Activated CD8-positive, alpha-beta memory T cell treated with anti-CD3 and anti-CD28 coated beads, Interleukin-2, amount 50 U/mL, for 1 hour (primary cell): ENCODE measurements at regions not wholly inside any gene's neighbourhood (a gene's known extent, or its start where the extent isn't known, plus 50 kb on each side); places are given as distances from the start of the nearest gene placed in this dataset.

ENCODE experiments used
- DNase-seq: peaks from one replicate; pipeline ENCODE4 v3.0.0-alpha.2; 2020; ENCODE audit errors: extremely low read depth

DNA sequence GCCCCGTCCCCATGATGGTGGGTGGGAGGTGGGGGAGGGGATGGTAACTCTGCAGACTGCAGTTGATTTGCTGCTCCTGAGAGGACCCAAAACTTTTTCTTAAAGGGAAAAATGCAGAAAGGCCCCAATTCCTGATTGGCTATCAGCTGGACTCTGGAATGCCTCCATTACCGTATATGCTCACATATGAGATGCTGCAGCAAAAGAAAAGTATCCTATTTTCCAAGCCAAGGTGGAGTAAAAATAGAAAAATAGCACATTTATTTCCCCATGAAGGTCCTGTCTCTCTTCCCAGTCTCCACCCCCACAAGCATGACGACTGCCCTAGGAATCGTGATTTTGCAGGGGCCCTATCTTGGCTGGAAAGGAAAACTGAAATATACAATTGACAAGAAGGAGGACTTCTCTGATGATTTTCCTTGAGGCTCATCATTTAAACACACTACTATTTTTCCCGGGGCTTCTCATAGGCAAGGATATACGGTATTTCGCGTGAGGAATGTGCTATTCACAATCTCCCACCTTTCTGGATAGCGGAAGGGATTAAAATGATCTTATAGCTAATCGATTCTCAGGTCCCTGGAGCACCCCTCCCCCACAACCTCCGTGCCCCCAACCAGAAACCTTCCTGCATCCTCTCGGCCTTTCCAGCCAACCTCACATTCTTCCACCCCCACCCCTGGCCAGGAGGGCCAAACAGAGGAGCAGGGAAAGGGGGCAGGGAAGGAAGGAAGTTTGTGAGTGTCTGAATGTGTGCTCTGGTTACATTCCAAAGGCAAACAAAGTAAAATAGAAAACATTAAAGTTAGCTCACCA is 138.9 kb upstream of the CCND2 start:
- no peak for DNase-seq

DNA sequence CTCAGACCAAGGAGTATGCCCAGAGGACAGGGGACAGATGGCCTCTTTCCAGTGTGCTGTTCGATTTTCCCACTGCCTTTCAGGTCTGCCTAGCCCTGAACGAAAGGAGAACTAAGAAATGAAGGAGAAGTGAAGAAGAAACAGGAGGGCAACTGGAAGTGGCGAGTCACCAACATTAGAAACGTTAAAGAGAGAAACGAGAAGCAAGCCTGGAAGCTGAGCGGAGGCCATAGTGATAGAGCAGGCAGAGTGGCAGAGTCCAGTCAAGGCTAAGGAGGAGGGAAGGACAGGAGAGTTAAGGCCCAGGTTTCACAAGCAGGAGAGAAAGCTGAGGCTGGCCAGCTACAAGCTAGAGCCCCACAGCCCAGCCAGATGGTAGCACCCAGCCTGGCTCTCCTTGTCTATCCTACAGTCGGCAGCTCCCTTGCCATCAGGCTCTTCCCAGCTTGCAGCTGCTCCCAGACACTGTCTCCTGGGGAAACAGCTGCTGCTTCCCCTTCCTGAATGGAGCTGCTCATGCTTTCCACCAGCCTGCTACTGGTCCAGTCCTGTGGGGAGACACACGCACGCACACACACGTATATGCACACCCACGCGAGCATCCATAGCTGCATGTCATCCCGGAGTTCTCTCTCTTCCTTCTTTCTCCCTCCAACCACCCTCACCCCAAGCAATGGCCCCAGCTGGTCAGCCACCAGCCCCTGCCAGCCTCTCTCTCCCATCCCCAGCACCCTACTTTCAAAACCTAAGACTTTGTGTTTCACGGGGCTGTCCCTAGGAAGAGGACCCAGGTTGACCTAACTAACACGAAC is 139.7 kb upstream of the CCND2 start:
- no peak for DNase-seq

DNA sequence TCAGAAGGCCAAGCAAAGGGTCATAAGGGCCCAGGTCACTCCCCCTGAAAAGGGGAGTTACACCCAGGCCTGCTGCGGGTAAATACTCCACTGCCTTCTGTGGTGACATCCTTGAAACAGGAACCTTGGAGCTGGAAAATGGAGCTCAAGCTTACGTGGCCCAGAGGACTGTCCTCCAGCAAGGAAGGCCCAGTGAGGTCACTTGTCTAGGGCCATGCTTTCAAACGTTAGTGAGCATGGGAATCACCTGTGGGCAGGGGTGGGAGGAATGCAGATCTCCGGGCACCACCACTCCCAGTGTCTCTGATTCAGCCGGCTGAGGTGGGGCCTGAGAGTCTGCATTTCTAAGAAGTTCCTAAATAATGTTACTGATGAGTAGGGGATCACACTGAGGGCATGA is 140.5 kb upstream of the CCND2 start:
- no peak for DNase-seq

DNA sequence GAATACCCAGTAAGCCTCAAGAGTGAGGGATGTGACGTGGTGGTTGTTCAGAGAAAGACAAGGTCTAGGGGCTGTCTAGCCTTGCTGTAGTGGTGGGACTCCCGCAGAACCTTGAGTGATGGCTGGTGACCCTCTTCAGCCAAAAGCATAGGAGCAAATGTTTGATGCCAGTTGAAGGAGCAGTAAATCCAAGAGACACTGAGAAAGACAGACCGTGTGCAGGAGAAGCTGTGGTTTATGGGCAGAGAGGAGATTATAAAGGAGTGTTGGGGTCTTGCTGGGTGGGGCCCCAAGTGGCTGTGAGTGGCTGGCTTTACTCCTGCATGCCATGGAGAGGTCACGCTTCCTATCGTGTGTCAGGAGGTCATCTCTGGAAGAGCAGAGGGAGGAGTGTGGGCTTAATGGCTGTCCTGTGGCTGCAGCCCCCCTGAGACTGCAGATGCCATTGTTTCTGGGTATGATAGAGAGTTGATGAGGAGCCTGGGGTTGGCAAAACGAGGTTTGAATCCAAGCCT is 152.0 kb upstream of the CCND2 start:
- no peak for DNase-seq

DNA sequence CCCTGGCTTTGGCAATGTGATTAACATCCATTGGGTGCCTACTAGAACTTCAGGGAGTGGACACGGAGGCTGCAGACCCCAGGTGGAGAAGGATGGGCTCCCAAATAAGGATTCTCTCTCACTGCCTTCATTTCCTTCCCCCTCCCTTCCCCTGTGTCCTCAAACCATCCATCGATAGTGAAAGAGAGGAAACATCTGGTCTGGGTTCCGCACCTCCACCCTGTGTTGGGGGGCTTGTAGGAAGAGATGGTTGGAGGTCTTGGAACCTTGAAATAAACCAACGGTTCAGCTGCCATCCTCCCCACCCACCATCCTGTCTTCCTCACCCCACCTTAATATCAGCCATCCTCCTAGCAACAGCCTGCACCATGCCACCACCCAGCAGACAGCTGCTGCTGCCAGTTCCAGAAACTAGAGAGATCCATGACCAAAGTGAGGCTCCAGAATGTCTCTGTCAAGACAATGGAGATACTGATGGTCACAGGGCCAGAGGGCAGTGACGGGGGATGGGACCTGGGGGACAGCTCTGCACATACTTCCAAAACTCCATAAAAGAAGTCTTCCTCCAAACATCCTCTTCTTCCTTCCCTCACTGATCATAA is 153.1 kb upstream of the CCND2 start:
- DNase-seq, result no peak

DNA sequence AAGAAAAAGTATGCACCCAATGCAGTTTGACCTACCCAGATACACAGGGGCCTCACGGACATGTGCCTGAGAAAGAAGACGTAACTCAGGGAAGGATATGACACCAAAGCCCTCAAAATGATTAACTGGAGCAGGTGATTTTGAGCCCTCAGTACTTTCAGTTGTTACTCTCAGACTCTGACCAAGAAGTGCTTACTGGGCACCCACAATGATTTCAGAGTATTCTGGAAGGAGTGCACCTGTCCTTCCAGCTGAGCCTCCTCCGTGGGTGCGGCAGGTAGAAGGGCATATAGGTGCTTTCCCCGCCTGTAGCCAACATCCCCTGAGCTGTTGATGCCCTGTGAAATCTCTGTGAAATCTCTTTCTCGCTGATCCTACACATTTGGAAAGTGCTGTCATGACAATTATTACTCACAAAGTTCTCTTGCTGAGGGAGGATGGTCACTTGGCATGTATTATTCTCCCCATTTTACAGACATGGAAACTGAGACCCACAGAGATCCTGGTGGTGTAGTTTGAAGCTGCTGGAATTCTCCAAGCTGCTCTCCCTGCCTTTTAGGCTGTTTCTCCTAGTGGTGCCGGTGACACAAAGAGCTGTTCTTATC is 154.3 kb upstream of the CCND2 start:
- DNase-seq, result no peak

DNA sequence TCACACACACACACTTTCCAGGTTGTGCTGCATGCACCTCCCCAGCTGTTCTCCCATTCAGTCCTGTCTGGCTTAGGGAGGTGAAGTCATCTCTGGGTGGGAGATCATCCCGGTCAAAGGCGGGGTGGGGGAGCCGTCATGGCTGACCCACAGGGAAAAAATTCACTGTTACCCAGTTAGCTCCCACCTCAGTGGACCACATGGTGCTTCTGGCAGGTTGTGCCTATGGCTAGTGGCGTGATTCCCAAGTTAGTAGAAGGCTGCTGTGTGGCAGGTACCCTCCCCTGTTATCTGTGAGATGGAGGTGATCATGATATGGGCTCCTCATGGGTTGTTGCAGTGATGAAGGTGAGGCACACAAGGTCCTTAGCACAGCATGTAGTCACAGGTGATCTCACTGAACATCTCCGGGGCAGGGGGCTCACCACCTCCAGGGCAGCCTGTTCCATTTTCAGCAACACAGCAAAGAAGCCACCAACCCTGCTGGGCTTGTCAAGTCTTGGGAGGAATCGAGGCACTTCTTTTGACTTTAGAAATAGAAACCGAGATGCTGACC is 154.9 kb upstream of the CCND2 start:
- no peak for DNase-seq

DNA sequence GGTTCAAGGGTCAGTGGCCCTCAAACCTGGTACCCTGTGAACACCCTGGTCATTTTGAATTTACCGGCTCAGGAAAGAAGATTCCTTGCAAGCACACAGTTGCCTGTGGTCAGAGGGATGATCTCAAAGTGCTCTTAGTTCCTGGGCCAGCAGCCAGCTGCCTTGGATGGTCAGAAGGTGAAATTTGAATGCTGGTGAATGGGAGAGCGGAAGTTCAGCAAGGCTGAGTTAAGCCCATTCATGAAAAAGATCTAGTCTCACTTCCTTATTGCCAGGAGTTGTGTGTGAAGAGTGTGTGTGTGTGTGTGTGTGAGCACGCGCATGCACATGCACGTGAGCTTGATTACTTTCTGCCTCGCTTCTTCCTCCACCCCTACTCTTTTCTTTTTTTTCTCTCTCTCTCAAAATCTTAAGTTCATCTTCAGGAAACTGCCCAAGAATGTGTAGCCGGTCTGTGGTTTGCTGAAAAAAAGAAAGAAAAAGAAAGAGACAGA is 155.5 kb upstream of the CCND2 start:
- DNase-seq, result no peak

DNA sequence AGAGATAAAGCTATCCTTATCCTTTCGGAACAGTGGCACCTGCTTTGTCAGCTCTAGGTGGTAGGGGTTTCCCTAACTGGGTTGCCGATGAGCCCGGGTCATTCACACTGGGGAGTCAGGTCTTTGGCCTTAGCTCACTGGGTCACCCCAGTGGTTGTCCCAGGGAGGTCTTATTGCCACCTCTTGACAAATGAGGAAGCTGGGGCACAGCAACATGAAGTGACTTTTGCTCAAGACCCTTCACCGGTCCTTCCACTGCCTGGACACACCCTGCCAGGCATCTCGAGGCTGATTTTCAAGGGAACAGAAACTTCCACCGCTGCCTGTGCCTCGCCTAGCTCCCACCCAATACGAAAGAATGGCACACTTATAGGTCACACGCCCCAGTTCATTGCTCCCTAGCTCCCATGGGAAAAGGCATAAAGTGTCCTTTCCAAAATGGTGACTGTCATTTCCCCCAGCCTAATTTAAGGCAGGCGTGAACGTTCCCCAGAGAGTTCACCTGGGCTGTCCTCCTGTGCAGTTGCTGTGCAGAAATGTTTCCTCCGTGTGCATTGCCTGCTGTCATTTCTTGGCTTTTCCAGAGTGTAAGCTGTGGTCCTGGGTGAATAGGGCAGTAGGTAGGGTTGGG is 156.1 kb upstream of the CCND2 start:
- DNase-seq, result no peak

DNA sequence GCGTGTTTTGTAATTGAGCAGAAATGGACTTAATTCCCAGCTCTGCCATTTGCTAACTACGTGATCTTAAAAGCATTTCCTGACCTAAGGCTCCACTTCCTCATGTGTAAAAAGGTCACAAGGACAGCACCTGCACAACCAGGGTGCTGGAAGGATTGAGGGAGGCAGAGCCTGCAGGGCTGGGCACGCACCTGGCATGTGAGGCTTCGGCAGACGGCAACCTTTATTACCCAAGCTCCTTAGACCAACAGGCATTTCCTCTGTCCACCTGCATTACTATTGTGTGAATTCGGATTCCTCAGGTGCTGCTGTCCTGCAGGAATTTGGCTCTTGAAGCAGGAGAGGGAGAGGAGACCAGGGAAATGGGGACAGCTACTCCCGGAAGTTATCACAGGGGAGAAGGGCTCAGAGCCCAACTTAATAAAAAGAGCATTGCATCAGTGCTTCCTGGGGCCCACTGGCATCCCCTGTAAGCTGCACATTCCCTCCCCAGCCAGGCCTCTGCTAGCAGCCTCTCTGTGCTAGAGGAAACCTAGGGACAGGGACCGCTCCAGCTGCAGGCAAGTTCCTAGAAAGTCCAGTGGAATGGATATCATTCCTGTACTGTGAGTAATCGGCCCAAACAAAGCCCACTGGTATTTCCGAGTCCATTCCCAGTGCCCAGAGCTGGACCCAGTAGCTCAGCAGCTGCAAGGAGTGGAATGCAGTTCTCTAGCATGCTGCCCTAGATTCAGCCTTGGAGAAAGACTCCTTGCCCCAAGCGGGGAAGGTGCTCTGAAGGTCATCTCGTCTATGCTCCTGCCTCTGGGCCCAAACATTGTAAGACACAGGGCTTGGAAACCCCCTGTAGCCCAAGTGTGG is 157.1 kb upstream of the CCND2 start:
- DNase-seq, result no peak

DNA sequence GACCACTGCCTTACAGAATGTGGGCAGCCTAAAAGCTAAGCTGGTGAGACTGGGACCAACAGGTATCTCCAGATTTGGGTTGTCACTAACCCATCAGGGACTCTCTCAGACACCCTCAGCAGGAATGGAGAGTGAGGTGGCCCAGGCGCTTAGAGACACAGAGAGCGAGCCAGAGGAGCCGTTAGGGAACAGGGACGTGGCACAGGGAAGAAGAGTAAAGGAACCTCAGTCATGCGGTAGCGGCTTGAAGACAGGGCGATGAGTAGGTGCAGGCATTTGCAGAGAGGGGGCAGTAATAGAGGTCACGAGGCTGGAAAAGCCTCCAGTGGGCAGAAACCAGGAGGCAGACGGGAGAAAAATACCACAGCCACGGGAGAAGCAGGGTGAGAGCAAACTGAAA is 158.0 kb upstream of the CCND2 start:
- DNase-seq, result no peak

DNA sequence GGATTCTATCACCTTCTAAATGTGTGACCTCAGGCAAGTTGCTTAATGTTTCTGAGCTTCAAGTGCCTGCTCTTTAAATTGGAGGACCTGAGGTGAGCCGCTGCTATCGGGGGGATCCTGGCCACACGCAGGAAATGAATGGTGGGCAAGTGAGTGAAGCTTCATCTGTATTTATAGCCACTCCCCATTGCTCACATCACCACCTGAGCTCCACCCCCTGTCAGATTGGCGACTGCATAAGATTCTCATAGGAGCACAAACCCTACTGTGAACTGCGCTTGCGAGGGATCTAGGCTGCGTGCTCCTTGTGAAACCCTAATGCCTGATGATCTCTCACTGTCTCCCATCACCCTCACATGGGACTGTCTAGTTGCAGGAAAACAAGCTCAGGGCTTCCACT is 158.6 kb upstream of the CCND2 start:
- DNase-seq, result no peak

DNA sequence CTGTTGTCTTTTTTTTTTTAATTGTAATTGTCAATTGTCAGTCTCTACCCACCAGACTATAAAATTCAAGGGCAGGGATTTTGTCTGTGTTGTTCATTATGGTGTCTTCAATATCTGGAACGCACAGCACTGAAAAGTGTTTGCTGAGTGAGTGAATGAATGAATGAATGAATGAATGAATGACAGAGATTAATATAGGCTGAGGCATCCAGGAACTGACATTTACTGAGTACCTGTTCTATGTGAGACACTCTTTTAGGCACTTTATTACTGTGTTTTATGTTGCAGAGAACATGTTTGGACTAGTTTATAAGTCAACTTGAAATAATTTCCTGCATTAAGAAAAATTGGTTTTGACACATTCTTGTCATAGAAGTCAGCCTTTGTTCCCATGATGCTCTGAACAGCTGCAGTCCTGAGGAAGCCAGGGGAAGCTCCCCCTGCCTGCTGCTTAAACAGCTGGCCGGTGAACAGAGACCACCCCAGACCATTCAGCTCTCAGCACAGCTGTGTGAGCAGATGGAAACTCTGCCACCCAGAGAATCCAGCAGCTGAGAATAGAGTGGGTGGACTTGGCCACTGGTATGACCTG is 160.7 kb upstream of the CCND2 start:
- no peak for DNase-seq

DNA sequence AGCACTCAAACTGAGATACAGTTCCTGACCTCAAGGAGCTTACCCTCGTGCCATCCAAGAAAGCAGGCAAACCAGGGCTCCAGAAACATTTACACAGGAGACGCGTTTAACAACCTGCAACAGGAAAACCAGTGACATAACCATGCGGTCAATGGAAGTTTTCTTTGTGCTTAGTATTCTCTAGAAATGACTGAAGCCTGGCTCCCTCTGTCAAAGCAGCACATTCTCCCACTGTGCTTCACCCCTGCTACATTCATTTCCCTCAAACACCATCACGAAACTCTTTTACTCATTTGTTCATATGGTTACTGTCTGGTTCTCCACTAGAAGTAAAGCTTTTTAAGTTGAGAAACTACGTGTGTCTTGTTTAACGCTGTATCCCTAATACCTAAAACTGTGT is 161.3 kb upstream of the CCND2 start:
- no peak for DNase-seq

DNA sequence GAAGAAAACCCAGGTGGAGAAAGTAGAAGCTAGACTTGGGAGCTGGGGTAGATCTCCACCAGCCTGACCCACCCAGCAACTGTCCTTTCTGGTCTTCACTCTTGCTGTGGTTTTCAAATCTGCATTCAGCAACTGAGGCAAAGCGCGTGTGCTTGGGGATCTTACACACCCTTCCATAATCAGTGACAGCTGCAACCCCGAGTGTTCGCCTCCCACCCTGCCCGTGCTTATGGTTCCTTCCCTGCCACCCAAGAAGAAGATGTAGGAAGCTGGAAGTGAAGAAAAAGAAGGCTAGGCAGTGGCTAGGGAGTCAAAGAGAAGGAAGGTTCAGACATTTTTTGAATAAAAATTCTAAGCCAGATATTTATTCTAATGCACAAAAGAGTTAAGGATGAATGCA is 162.6 kb upstream of the CCND2 start:
- DNase-seq, result no peak

DNA sequence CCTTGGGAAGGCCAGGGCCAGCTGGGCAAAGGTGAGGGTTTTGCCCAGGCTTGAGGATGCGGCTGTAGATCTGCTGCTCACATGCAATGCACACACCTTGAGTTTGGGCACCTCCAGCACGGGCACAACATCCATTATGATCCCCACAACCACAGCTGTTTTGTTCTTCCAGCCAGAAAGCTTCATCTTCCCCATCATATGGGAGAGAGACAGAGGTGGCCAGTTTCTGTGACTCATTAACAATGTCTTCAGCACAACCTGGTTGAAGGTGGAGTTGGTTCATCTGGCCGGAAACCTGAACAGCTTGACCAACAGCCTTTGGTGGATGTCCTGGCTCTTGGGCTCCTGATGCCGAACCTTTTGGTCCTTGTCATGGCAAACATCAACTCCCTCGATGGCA is 163.7 kb upstream of the CCND2 start:
- no peak for DNase-seq

DNA sequence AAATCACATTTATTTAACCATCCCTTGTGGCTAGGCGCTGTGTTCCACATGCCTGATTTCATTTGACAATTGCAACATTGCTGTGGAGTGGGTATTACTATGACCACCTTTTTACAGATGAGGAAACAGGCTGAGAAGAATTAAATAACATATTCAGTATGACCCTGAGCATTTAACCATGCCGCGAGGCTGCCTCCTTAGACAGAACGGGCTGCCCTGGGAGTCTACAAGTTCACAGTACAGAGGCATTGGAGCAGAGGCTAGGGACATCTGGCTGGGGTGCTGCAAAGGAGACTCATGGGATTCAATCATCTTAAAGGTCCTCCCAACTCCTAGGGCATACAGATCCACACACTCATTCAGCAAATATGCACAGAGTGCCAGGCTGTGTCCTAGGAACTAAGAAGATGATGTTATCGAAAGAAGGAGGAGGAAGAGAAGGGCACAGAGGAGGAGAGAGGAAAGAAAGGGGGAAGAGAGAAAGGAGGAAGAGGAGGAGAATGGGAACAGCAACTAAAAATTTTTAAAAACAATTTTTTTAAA is 164.7 kb upstream of the CCND2 start:
- no peak for DNase-seq

DNA sequence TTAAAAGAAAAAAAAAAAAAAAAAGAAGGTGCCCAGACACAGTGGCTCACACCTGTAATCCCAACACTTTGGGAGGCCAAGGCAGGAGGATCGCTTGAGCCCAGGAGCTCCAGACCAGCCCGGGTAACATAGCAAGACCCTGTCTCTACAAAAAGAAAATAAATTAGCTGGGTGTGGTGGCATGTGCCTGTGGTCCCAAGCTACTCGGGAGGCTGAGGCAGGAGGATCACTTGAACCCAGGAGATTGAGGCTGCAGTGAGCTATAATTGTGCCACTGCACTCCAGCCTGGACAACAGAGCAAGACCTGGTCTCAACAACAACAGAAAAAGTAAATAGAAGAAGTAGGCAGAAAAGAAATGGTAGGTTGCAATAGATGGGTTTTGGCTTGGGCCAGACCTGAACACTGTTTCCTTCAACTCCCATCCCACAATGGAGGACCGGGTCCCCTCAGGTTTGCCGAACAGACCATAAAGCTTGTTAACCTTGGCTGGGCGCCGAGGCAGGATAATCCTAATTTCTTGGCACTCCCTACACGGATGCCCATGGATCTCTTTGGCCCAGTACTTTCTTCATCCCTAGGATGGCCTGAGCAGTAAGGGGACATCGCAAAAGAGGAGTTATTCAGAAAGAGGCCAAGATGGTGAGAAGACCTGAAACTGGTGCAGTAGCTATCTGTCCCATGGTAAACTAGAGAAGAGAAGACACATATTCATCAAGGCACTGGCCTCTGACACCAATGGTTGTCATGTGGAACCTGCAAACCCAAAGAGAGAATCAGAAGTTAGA is 165.5 kb upstream of the CCND2 start:
- no peak for DNase-seq

DNA sequence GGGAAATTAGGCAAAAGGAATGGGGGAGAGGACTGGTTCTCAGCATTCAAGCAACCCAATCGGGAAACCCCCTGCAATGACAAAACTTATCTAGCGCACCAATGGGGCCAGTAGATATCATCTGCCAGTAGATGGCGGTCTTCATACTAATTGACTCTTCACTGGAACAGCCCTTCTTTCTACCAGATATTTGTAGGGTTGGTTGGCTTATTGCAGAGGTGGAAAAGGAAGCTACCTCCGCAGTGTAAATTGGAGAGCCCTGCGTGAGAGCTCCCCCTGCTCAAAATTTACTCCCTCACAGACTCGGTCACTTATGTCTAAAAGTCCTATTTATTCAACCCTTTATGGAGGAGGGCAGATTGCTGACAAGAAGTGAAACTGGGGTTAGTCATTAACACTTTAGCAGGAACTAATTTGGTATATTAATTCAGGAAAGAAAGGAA is 166.1 kb upstream of the CCND2 start:
- peak; percentile 32 for DNase-seq
